Effector memory CD4-positive, alpha-beta T cell (primary cell): ENCODE measurements at regions not wholly inside any gene's neighbourhood (a gene's known extent, or its start where the extent isn't known, plus 50 kb on each side); places are given as distances from the start of the nearest gene placed in this dataset.
"Not testable (repeated sequence)": the region's sequence is repeated elsewhere in the genome, so short reads cannot be mapped to it uniquely, and the experiment has no call there.

Source experiments
- DNase-seq, 3 donors: peaks; one replicate each; pipeline ENCODE4 v3.0.0-alpha.2; 2020
- H3K27ac ChIP-seq: 2 replicates; pipeline ENCODE4 v1.7.0; 2013; ENCODE audit warnings: mild to moderate bottlenecking, low read length, moderate library complexity; ENCODE audit not compliant: insufficient read depth, poor library complexity, severe bottlenecking
- H3K27me3 ChIP-seq: replicated peaks from 2 replicates; pipeline ENCODE4 v1.7.0; 2013; ENCODE audit warnings: mild to moderate bottlenecking, low read length; ENCODE audit not compliant: insufficient read depth, control insufficient read depth, poor library complexity, severe bottlenecking
- H3K36me3 ChIP-seq: 2 replicates; pipeline ENCODE4 v1.7.0; 2013; ENCODE audit warnings: mild to moderate bottlenecking, low read length, moderate library complexity; ENCODE audit not compliant: control insufficient read depth, insufficient read depth
- H3K4me1 ChIP-seq: 2 replicates; pipeline ENCODE4 v1.7.0; 2013; ENCODE audit warnings: low read length, mild to moderate bottlenecking; ENCODE audit not compliant: control insufficient read depth, insufficient read depth, poor library complexity, severe bottlenecking
- H3K4me3 ChIP-seq: 2 replicates; pipeline ENCODE4 v1.7.0; 2013; ENCODE audit warnings: low read length, low read depth, mild to moderate bottlenecking; ENCODE audit not compliant: insufficient read depth, poor library complexity, severe bottlenecking
- H3K9me3 ChIP-seq: 2 replicates; pipeline ENCODE4 v1.7.0; 2013; ENCODE audit warnings: mild to moderate bottlenecking, low read length, moderate library complexity; ENCODE audit not compliant: control insufficient read depth

- H3K36me3 ChIP-seq = no peaks in the 10 kb centered on the region
- H3K4me3 ChIP-seq = no peak overlapping the region
- no peak for DNase-seq
- no peak overlapping the region for H3K27ac ChIP-seq
- H3K4me1 ChIP-seq = peaks cover 9% of the 10 kb centered on the region
- H3K9me3 ChIP-seq = no peaks in the 10 kb centered on the region
- no peaks in the 10 kb centered on the region for H3K27me3 ChIP-seq
These were observed 109.0 kb downstream of the ANXA3 start for GRCh38 chr4:78660559-78660958.

GRCh38 chr4:78661086-78661690, 109.6 kb downstream of the ANXA3 start:
- no peak for DNase-seq
- no peak overlapping the region for H3K4me3 ChIP-seq
- H3K27me3 ChIP-seq = no peaks in the 10 kb centered on the region
- H3K27ac ChIP-seq = no peak overlapping the region
- no peaks in the 10 kb centered on the region for H3K36me3 ChIP-seq
- H3K9me3 ChIP-seq = no peaks in the 10 kb centered on the region
- peaks cover 9% of the 10 kb centered on the region for H3K4me1 ChIP-seq

GRCh38 chr4:78661921-78662521, 110.5 kb downstream of the ANXA3 start:
- Histone ChIP-seq H3K4me3 (no peak overlapping the region), H3K36me3 (no peaks in the 10 kb centered on the region), H3K27ac (no peak overlapping the region), H3K9me3 (no peaks in the 10 kb centered on the region), H3K4me1 (peaks cover 8% of the 10 kb centered on the region), H3K27me3 (no peaks in the 10 kb centered on the region)
- DNase-seq = no peak

DNA sequence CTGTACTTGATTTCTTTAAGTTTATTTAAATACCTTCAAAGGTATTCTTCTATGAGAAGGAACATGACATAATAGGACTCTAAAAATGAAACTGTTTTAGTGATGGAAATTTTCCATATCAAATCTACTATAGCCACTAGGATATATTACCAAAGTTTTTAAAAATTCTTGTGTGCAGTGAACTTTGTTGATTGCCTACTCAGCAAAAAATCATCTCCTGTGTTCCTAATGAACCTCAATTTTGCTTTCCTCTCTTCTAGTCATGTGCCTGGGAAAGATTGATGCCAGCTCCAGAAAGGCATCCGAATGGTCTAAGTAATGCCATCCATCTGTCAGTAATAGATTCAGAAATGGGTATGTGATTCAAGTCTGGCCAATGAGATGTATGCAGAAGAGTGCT, 111.1 kb downstream of the ANXA3 start:
- H3K36me3 ChIP-seq = no peaks in the 10 kb centered on the region
- no peak for DNase-seq
- H3K27me3 ChIP-seq = no peaks in the 10 kb centered on the region
- H3K4me3 ChIP-seq = no peak overlapping the region
- peaks cover 4% of the 10 kb centered on the region for H3K4me1 ChIP-seq
- no peaks in the 10 kb centered on the region for H3K9me3 ChIP-seq
- H3K27ac ChIP-seq = no peak overlapping the region

GRCh38 chr4:78664296-78664695, 111.9 kb upstream of the BMP2K start:
- DNase-seq, H3K9me3 ChIP-seq, H3K4me3 ChIP-seq, H3K27me3 ChIP-seq, H3K36me3 ChIP-seq, H3K4me1 ChIP-seq, H3K27ac ChIP-seq: not testable (repeated sequence)

DNA sequence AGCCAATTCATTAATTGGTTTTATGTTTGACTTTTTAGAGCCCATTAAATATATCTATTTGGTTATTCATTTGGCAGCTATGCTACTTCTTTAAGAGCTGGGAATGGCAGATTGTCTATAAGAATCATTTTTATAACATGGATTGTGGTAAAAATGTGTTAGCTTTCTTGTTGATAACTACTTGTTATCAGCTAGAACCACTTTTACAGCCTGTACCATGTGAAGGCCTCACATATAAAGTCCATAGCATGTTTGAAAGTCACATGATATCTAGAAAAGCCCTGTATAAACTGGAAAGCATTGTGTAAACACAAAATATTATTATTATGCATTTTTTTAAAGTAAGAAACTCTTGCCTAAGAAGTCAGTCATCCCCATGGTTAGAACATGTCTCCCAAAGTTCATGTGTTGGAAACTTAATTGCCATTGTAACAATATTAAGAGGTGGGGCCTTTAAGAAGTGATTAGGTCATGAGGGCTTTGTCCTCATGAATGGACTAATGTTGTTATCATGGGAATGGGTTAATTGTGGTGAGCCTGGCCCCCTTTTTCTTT, 110.9 kb upstream of the BMP2K start:
- H3K36me3 ChIP-seq = no peaks in the 10 kb centered on the region
- H3K9me3 ChIP-seq = no peaks in the 10 kb centered on the region
- no peak for DNase-seq
- no peaks in the 10 kb centered on the region for H3K27me3 ChIP-seq
- H3K27ac ChIP-seq = no peak overlapping the region
- H3K4me3 ChIP-seq = no peak overlapping the region
- no peaks in the 10 kb centered on the region for H3K4me1 ChIP-seq

DNA sequence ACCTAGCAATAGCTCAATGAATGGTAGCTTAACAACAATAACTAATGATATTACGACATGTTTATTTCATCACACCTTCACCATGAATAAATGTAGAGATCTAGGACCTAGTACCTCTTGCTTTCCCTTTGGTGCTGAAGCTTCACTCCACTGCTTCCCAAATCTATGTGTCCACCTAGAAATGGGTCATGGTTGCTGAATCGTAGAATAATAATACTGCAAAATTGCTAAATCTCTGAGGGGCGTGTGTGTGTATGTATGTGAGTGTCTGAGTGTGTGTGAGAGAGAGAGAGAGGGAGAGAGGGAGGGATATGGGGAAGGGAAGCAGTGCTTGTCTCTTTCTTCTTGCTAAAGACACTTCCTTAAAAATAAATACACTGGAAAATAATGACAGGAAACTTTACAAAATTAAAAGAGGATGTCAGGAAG, 109.3 kb upstream of the BMP2K start:
- Histone ChIP-seq H3K27ac (no peak overlapping the region), H3K4me1 (no peaks in the 10 kb centered on the region), H3K9me3 (no peaks in the 10 kb centered on the region), H3K4me3 (no peak overlapping the region), H3K36me3 (no peaks in the 10 kb centered on the region), H3K27me3 (no peaks in the 10 kb centered on the region)
- DNase-seq = no peak

- Histone ChIP-seq H3K27me3 (no peaks in the 10 kb centered on the region), H3K4me3 (no peak overlapping the region), H3K36me3 (no peaks in the 10 kb centered on the region), H3K9me3 (no peaks in the 10 kb centered on the region), H3K4me1 (no peaks in the 10 kb centered on the region), H3K27ac (no peak overlapping the region)
- no peak for DNase-seq
These were observed 108.8 kb upstream of the BMP2K start for GRCh38 chr4:78667325-78667724.

- no peaks in the 10 kb centered on the region for H3K9me3 ChIP-seq
- H3K27me3 ChIP-seq = no peaks in the 10 kb centered on the region
- no peak overlapping the region for H3K27ac ChIP-seq
- no peaks in the 10 kb centered on the region for H3K36me3 ChIP-seq
- H3K4me3 ChIP-seq = no peak overlapping the region
- DNase-seq = no peak
- H3K4me1 ChIP-seq = no peaks in the 10 kb centered on the region
These were observed 108.4 kb upstream of the BMP2K start for GRCh38 chr4:78667764-78668163.

DNA sequence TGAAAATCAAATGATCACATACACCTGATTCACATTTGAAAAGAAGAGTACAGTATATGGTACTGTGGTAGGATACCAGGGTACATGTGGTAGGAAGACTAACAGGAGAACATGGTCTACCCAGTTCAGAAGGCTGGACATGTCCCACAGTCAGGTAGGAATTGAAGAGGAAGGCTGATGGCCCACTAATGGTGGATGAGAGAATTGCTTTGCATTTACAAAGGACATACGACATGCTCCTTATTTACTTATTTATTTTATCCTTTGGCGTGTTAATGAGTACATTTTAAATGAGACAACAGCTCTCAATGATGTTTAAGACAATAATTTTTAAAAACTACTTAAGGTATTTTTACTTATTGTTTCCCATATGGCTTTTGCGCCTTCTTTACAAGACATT, 106.7 kb upstream of the BMP2K start:
- Histone ChIP-seq H3K9me3 (no peaks in the 10 kb centered on the region), H3K4me1 (no peaks in the 10 kb centered on the region), H3K27ac (no peak overlapping the region), H3K4me3 (no peak overlapping the region), H3K36me3 (no peaks in the 10 kb centered on the region), H3K27me3 (no peaks in the 10 kb centered on the region)
- DNase-seq = no peak
